KOPT-K1 (cell line): ENCODE measurements at regions not wholly inside any gene's neighbourhood (a gene's known extent, or its start where the extent isn't known, plus 50 kb on each side); places are given as distances from the start of the nearest gene placed in this dataset.

Source experiments
- H3K27ac ChIP-seq: fragments of 200-600 bp; sonication (generic); 2 replicates; pipeline ENCODE4 v1.5.1; 2016; ENCODE audit warnings: antibody characterized with exemption, mild to moderate bottlenecking, low read depth, low read length; ENCODE audit not compliant: poor library complexity, severe bottlenecking
- H3K36me3 ChIP-seq: fragments of 200-600 bp; sonication (generic); 2 replicates; pipeline ENCODE4 v1.5.1; 2017; ENCODE audit warnings: antibody characterized with exemption, mild to moderate bottlenecking, low read length, moderate library complexity; ENCODE audit not compliant: insufficient read depth
- H3K9me3 ChIP-seq: fragments of 200-600 bp; sonication (generic); 2 replicates; pipeline ENCODE4 v1.5.1; 2017; ENCODE audit warnings: antibody characterized with exemption, low read length, mild to moderate bottlenecking; ENCODE audit not compliant: insufficient read depth, poor library complexity, severe bottlenecking

DNA sequence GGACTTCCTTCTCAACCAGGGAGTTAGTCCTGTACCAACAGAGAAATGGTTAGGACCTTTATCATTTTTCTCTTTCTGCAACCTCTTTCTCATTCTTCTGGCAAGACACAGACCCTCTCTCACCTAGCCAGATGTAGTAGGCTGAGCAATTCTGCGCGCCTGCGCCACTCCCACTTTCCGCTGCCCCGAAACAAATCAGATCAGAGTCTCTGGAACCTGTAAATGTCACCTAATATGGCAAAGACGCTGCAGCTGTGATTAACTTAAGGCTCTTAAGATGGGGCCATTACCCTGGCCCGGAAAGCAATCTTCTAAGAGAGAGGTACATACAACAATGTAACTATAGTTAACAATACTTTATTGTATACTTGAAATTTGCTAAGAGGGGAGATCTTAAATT lies 94.3 kb upstream of the ASIC2 start:
- Histone ChIP-seq H3K9me3 (no peaks in the 10 kb centered on the region), H3K36me3 (no peaks in the 10 kb centered on the region), H3K27ac (no peak overlapping the region)

- no peak overlapping the region for H3K27ac ChIP-seq
- no peaks in the 10 kb centered on the region for H3K36me3 ChIP-seq
- no peaks in the 10 kb centered on the region for H3K9me3 ChIP-seq
Observed at GRCh38 chr17:33389504-33390135, 96.5 kb upstream of the ASIC2 start.

- Histone ChIP-seq H3K9me3 (no peaks in the 10 kb centered on the region), H3K36me3 (no peaks in the 10 kb centered on the region), H3K27ac (no peak overlapping the region)
Observed at GRCh38 chr17:33390479-33391176, 97.5 kb upstream of the ASIC2 start.

DNA sequence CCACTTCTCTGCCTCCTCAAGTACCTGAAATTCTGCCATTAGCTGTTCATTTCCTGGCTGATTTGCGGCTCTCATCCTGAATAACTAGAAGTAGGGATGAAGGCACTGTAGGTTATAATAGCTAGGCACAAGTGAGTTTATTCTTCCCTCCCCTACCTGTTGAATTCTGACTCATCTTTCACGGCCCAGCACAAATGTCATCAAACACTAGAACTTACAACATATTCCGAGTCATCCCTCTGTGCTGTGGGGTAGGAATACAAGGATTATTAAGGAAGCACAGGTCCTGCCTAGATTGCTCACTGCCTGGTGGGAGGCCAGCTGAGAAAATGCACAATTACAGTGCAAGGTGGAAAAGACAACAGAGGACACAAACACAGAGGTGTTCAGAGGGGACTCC lies 103.7 kb upstream of the ASIC2 start:
- no peaks in the 10 kb centered on the region for H3K9me3 ChIP-seq
- H3K27ac ChIP-seq, result no peak overlapping the region
- H3K36me3 ChIP-seq, result no peaks in the 10 kb centered on the region

- H3K36me3 ChIP-seq, result no peaks in the 10 kb centered on the region
- H3K9me3 ChIP-seq, result no peaks in the 10 kb centered on the region
- H3K27ac ChIP-seq, result no peak overlapping the region
Observed at GRCh38 chr17:33398386-33398785, 105.3 kb upstream of the ASIC2 start.

DNA sequence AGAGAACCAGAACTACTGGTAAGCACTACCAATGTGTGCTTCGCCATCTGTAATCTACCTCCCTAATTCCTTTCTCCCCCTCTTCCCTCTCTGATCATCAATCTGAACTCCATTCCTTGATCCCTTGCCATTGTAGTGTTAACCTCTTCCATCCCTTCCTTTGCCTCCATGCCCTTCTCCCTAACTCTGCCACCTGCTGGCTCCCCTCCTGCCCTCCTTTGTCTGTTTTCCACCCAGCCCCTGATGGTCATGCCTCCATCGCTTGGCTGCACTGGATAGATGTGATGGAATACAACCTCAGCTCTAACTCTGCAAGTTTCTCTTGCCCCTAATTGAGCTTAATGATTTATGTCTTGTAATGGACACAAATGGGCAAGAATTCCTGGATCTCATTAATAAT lies 108.2 kb upstream of the ASIC2 start:
- no peak overlapping the region for H3K27ac ChIP-seq
- H3K36me3 ChIP-seq, result no peaks in the 10 kb centered on the region
- H3K9me3 ChIP-seq, result no peaks in the 10 kb centered on the region

DNA sequence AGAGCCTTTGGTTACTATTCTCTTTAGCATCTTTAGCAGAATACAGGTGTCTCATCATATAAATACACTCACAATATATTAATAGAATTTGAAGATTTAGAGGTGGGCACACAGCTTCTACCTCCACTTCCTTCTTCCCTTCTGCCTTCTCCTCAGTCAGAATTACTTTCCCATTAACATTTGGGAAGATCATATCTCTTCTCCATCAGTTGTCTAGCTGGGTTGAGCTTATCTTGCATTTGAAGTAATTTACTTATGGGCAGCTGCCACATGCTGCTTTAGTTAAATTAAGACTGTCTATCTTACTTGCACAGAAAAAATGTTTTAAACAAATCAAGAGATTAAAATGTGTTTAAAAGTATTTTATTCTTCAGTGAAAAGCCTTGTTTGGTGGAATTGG lies 110.1 kb upstream of the ASIC2 start:
- Histone ChIP-seq H3K27ac (no peak overlapping the region), H3K36me3 (no peaks in the 10 kb centered on the region), H3K9me3 (no peaks in the 10 kb centered on the region)

DNA sequence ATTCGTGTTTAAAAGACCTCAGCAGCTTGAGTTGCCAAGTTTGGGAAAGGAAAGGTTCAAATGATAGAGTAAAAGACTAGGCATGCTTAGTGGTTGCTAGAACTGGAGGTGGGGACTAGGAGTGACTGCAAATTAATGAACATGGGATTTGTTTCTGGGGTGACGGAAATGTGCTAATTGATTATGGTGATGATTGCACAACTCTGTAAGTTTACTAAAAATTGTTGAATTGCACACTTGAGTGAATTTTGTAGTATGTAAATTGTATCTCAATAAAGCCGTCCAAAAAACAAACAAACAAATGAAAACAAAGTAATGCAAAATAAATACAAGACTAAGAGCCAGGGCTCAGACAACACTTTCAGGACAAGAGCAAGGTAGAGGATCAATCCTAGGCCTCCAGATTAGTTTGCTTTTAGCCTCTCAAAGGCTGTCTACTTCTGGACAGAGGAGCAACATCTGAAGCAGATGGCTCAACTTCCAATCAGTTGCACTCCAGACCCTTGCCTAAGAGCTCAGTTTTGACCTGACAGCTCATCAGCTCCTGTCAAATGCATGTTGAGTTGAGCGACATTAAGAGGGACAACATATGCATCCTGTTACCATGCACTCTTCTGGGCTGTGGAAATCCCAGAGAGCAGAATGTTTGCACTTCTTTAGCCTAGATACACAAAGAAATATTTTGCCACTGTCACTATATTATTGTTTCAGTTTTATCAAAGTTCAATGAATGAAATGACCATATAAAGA lies 111.2 kb upstream of the ASIC2 start:
- Histone ChIP-seq H3K27ac (no peak overlapping the region), H3K9me3 (no peaks in the 10 kb centered on the region)

DNA sequence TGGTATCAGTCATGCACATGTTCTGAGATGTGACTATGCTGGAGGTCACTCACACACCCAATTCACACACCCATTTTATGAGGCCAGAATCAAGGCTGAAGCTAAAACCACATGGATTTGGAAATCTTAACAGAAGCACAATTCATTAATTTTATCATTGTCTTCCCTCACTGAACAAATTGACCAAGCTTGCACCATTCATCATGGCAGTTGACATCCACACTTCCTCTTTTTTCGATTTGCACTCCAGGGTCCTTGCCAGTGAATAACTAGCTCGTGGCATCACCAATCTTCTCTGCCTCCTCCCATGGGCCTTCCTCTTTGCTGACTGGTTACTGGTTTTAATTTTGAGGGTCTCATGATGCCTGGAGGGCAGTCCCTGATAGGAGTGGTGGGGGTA lies 123.0 kb upstream of the ASIC2 start:
- H3K9me3 ChIP-seq, result no peaks in the 10 kb centered on the region
- no peaks in the 10 kb centered on the region for H3K36me3 ChIP-seq
- H3K27ac ChIP-seq, result no peak overlapping the region

More for the DNA sequence above, 111.2 kb upstream of the ASIC2 start:
- no peaks in the 10 kb centered on the region for H3K36me3 ChIP-seq

DNA sequence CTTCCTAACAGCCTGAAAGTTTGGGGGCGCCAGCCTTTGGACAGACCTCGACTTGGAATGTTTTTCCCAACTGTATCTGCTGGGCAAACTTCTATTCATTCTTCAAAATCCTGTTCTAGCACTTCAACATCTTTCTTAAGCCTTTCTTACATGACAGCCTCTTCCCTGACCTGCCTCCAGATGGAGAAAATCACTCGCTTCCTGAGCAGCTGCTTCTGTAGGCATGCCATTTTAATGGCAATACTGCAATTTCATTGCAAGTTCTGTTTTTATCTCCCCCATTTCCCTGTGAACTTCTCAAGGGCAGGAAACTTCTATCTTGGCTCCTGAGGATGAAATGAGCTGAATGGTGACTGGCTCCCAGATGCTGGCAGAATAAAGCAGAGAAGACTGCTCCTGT lies 128.8 kb upstream of the ASIC2 start:
- no peak overlapping the region for H3K27ac ChIP-seq
- H3K36me3 ChIP-seq, result no peaks in the 10 kb centered on the region
- H3K9me3 ChIP-seq, result no peaks in the 10 kb centered on the region

DNA sequence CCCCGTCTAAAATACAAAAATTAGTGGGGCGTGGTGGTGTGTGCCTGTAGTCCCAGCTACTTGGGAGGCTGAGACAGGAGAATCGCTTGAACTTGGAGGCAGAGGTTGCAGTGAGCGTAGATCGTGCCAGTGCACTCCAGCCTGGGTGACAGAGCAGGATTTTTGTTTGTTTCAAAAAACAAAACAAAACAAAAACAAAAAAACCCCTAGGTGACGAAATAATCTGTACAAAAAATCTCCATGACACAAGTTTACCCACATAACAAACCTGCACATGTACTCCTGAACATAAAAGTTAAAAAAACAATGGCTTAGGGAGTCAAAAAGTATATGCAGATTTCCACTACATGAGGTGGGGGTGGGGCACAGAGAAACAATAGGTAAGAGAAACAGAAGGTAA lies 140.5 kb upstream of the ASIC2 start:
- no peaks in the 10 kb centered on the region for H3K9me3 ChIP-seq
- H3K36me3 ChIP-seq, result no peaks in the 10 kb centered on the region
- H3K27ac ChIP-seq, result no peak overlapping the region

DNA sequence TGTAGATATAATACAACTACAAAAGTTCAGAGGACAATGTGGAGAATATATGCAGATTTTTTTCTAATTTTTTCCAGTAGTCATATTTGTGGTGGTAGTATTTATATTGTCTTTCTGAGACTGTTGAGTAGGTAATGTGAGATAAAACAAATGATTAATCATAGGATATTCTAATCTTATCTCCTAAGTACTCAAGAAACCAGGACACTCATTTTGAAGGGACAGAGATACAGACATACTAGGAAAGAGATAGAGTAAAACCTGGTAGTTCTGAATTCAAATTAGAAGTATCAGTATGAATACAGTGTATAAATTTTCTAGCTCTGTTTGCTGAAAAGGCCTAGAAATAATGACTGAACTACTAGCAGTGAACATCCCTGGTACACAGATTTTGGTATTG lies 141.7 kb upstream of the ASIC2 start:
- Histone ChIP-seq H3K27ac (no peak overlapping the region), H3K9me3 (no peaks in the 10 kb centered on the region), H3K36me3 (no peaks in the 10 kb centered on the region)

- Histone ChIP-seq H3K9me3 (no peaks in the 10 kb centered on the region), H3K27ac (no peak overlapping the region), H3K36me3 (no peaks in the 10 kb centered on the region)
Observed at GRCh38 chr17:33435721-33436301, 142.7 kb upstream of the ASIC2 start.

GRCh38 chr17:33436321-33436720 lies 143.2 kb upstream of the ASIC2 start:
- H3K27ac ChIP-seq, result no peak overlapping the region
- no peaks in the 10 kb centered on the region for H3K9me3 ChIP-seq
- no peaks in the 10 kb centered on the region for H3K36me3 ChIP-seq

GRCh38 chr17:33438139-33438538 lies 145.0 kb upstream of the ASIC2 start:
- Histone ChIP-seq H3K36me3 (no peaks in the 10 kb centered on the region), H3K9me3 (no peaks in the 10 kb centered on the region), H3K27ac (no peak overlapping the region)
